Neural crest cell (in vitro differentiated cells): ENCODE measurements at regions not wholly inside any gene's neighbourhood (a gene's known extent, or its start where the extent isn't known, plus 50 kb on each side); places are given as distances from the start of the nearest gene placed in this dataset.

Experiments
- DNase-seq: peaks from one replicate; pipeline ENCODE4 v3.0.0; 2021; ENCODE audit warnings: low read depth, mixed read lengths, low spot score
- H3K27ac Mint-ChIP-seq: one replicate; pipeline ENCODE4 v1.8.0; 2021; ENCODE audit warnings: mild to moderate bottlenecking, mixed read lengths; ENCODE audit not compliant: unreplicated experiment
- H3K27me3 Mint-ChIP-seq: 2 replicates; pipeline ENCODE4 v1.8.0; 2021; ENCODE audit warnings: low read depth, mild to moderate bottlenecking, mixed read lengths
- H3K36me3 Mint-ChIP-seq: 2 replicates; pipeline ENCODE4 v1.8.0; 2021; ENCODE audit warnings: low read depth, mild to moderate bottlenecking, mixed read lengths
- H3K4me1 Mint-ChIP-seq: 2 replicates; pipeline ENCODE4 v1.8.0; 2021; ENCODE audit warnings: mixed read lengths
- H3K4me3 Mint-ChIP-seq: one replicate; pipeline ENCODE4 v1.8.0; 2021; ENCODE audit warnings: mild to moderate bottlenecking, mixed read lengths
- H3K9me3 Mint-ChIP-seq: 2 replicates; pipeline ENCODE4 v1.8.0; 2021; ENCODE audit warnings: mixed read lengths
- CTCF ChIP-seq: fragments of 200-600 bp; sonication (generic); conservative IDR thresholded peaks from 2 replicates; pipeline ENCODE4 v1.5.0; 2021; ENCODE audit warnings: antibody characterized with exemption, mild to moderate bottlenecking

- H3K27me3 Mint-ChIP-seq = no peaks in the 10 kb centered on the region
- no peak for DNase-seq
- H3K36me3 Mint-ChIP-seq = no peaks in the 10 kb centered on the region
- H3K27ac Mint-ChIP-seq = no peak overlapping the region
- peaks cover 6% of the 10 kb centered on the region for H3K4me1 Mint-ChIP-seq
- H3K4me3 Mint-ChIP-seq = no peak overlapping the region
- no peaks in the 10 kb centered on the region for H3K9me3 Mint-ChIP-seq
- TF ChIP-seq CTCF = no peak
These were observed 117.2 kb upstream of the TRPC4 start for GRCh38 chr13:37986811-37987210.

DNA sequence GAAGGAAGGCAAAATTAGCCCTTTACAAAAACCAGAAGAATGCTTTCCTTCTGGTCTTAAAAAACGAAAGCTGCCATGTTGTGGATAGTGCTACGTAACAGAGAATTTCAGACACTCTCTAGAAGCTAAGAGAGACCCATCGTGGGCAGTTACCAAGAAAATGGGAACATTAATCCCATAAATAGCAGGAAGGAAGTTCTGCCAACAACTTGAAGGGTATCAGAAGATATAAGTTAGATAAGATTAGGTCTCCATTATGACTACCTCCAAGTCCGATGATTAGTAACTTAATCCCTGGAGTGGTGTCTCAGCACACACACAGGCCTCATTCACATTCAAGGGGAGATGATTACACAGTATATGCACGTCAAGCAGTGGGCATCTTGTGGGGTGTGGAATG is 115.7 kb upstream of the TRPC4 start:
- Mint-ChIP-seq H3K9me3 (no peaks in the 10 kb centered on the region), H3K4me1 (peaks cover 7% of the 10 kb centered on the region), H3K27ac (no peak overlapping the region), H3K27me3 (no peaks in the 10 kb centered on the region), H3K36me3 (no peaks in the 10 kb centered on the region), H3K4me3 (no peak overlapping the region)
- TF ChIP-seq CTCF = no peak
- no peak for DNase-seq

- Mint-ChIP-seq H3K4me1 (peaks cover 7% of the 10 kb centered on the region), H3K27me3 (no peaks in the 10 kb centered on the region), H3K36me3 (no peaks in the 10 kb centered on the region), H3K27ac (no peak overlapping the region), H3K9me3 (no peaks in the 10 kb centered on the region), H3K4me3 (no peak overlapping the region)
- no peak for DNase-seq
- TF ChIP-seq CTCF = peak; percentile 38
These were observed 114.8 kb upstream of the TRPC4 start for GRCh38 chr13:37984357-37984756.

- TF ChIP-seq CTCF = no peak
- no peak overlapping the region for H3K4me3 Mint-ChIP-seq
- peaks cover 7% of the 10 kb centered on the region for H3K4me1 Mint-ChIP-seq
- H3K27ac Mint-ChIP-seq = peak overlapping the region; percentile 39
- DNase-seq = no peak
- no peaks in the 10 kb centered on the region for H3K9me3 Mint-ChIP-seq
- no peaks in the 10 kb centered on the region for H3K27me3 Mint-ChIP-seq
- no peaks in the 10 kb centered on the region for H3K36me3 Mint-ChIP-seq
These were observed 112.4 kb upstream of the TRPC4 start for GRCh38 chr13:37981932-37982331.

DNA sequence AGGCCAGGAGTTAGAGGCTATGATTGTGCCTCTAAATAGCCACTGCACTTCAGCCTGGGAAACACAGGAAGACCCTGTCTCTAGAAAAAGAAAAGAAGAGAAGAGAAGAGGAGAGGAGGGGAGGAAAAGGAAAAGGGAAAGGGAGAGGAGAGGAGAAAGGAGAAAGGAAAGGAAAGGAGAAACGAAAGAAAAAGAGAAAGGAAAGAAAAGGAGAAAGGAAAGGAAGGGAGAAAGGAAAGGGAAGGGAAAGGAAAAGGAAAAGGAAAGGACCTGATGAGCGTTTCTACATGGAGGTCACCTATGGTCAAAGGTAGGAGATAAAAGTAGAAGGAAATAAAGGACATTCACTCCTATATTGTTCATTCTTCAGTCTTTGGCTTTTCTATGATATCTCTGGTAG is 109.1 kb upstream of the TRPC4 start:
- H3K4me1 Mint-ChIP-seq = peaks cover 7% of the 10 kb centered on the region
- no peak overlapping the region for H3K4me3 Mint-ChIP-seq
- DNase-seq = no peak
- H3K9me3 Mint-ChIP-seq = no peaks in the 10 kb centered on the region
- no peaks in the 10 kb centered on the region for H3K27me3 Mint-ChIP-seq
- H3K36me3 Mint-ChIP-seq = no peaks in the 10 kb centered on the region
- no peak for TF ChIP-seq CTCF
- H3K27ac Mint-ChIP-seq = no peak overlapping the region

DNA sequence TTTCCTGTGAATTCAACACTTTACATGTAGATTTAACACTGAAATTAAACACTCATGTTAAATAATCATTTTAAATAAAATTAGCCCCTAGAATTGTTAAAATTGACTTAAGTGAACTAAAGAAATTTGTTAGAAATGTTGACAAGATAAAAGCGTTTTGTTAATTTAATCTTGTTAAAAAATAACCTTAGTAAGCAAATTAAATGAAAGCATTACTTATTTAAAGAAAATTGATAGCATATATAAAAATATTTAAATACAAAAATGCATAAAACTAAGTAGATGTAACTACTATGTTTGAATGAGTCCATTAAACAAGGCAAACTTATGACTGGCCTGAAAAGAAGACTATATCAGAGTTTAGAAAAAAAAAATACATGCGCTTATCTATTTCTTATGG is 99.0 kb upstream of the TRPC4 start:
- H3K36me3 Mint-ChIP-seq = peaks cover 2% of the 10 kb centered on the region
- no peaks in the 10 kb centered on the region for H3K4me1 Mint-ChIP-seq
- no peak overlapping the region for H3K27ac Mint-ChIP-seq
- H3K9me3 Mint-ChIP-seq = peaks cover 6% of the 10 kb centered on the region
- no peak overlapping the region for H3K4me3 Mint-ChIP-seq
- H3K27me3 Mint-ChIP-seq = no peaks in the 10 kb centered on the region
- no peak for TF ChIP-seq CTCF
- no peak for DNase-seq
